H1 (cell line): ENCODE measurements at regions not wholly inside any gene's neighbourhood (a gene's known extent, or its start where the extent isn't known, plus 50 kb on each side); places are given as distances from the start of the nearest gene placed in this dataset.

ENCODE experiments used
- CTCF ChIA-PET: fragments of 300-600 bp; sonication (Branson Sonifier 250); formaldehyde crosslinking; loops from one replicate; lab custom pipeline; 2021; ENCODE audit not compliant: partially characterized antibody; lab: Charles Lee
- POLR2A ChIA-PET: fragments of 300-600 bp; sonication (Branson Sonifier 250); formaldehyde crosslinking; loops from one replicate; lab custom pipeline; 2021; ENCODE audit warnings: inconsistent platforms; ENCODE audit not compliant: partially characterized antibody; lab: Charles Lee
- DNase-seq, 2 experiments: peaks; one replicate each; pipeline versions ENCODE4 v3.0.0 to v3.0.0-alpha.2; 2010 to 2022; ENCODE audit warnings: low spot score in 2 of 2, low read depth in 1 of 2, mixed read lengths in 1 of 2
- FAIRE-seq: peaks from 2 replicates; lab custom pipeline; 2011; peaks lifted over from hg19 to GRCh38; lab: Jason Lieb, UNC
- H2AFZ ChIP-seq: 2 replicates; pipeline ENCODE4 v1.8.1; 2012; ENCODE audit warnings: low read length, inconsistent platforms
- H2AK5ac ChIP-seq: 2 replicates; pipeline ENCODE4 v1.6.1; 2013; ENCODE audit warnings: low read depth, low read length
- H2BK120ac ChIP-seq: replicated peaks from 2 replicates; pipeline ENCODE3; 2013; ENCODE audit warnings: low read depth, low read length, inconsistent platforms
- H2BK12ac ChIP-seq: 2 replicates; pipeline ENCODE4 v1.6.1; 2013; ENCODE audit warnings: low read depth, low read length
- H2BK15ac ChIP-seq: 2 replicates; pipeline ENCODE4 v1.6.1; 2013; ENCODE audit warnings: low read length
- H2BK20ac ChIP-seq: 2 replicates; pipeline ENCODE4 v1.6.1; 2013; ENCODE audit warnings: low read length
- H2BK5ac ChIP-seq: 2 replicates; pipeline ENCODE4 v1.6.1; 2013; ENCODE audit warnings: low read depth, low read length
- H3K14ac ChIP-seq: 2 replicates; pipeline ENCODE4 v1.6.1; 2013; ENCODE audit warnings: inconsistent platforms; ENCODE audit not compliant: insufficient read length
- H3K18ac ChIP-seq: 2 replicates; pipeline ENCODE4 v1.6.1; 2013; ENCODE audit warnings: low read length; ENCODE audit errors: extremely low read depth
- H3K23ac ChIP-seq: 2 replicates; pipeline ENCODE4 v1.6.1; 2013; ENCODE audit warnings: inconsistent platforms; ENCODE audit not compliant: insufficient read length
- H3K23me2 ChIP-seq: 2 replicates; pipeline ENCODE4 v1.6.1; 2013; ENCODE audit warnings: low read depth, low read length
- H3K27ac ChIP-seq: 2 replicates; pipeline ENCODE4 v1.6.1; 2011; ENCODE audit warnings: low read depth, low read length, inconsistent platforms
- H3K27me3 ChIP-seq, 4 experiments: replicated peaks in 1 of 4; 1 replicate in 1 of 4; 2 replicates in 3 of 4; pipeline versions ENCODE4 v1.6.1 to v1.8.1; 2011 to 2013; ENCODE audit warnings: low read length in 3 of 4, mild to moderate bottlenecking in 3 of 4, inconsistent platforms in 2 of 4, mixed read lengths in 2 of 4, moderate library complexity in 1 of 4; ENCODE audit not compliant: control insufficient read depth in 3 of 4, insufficient read depth in 3 of 4; ENCODE audit errors: extremely low read depth in 1 of 4
- H3K36me3 ChIP-seq, 4 experiments: 2 replicates each; pipeline versions ENCODE4 v1.6.1 to v1.8.1; 2011 to 2013; ENCODE audit warnings: mild to moderate bottlenecking in 4 of 4, low read length in 3 of 4, moderate library complexity in 2 of 4, control low read depth in 1 of 4, inconsistent platforms in 1 of 4; ENCODE audit not compliant: insufficient read depth in 4 of 4, control insufficient read depth in 2 of 4
- H3K4ac ChIP-seq: replicated peaks from 2 replicates; pipeline ENCODE3; 2013; ENCODE audit warnings: low read length, low read depth, mixed read lengths, inconsistent platforms; ENCODE audit not compliant: insufficient read length
- H3K4me1 ChIP-seq, 4 experiments: replicated peaks in 1 of 4; 1 replicate in 1 of 4; 2 replicates in 3 of 4; pipeline versions ENCODE4 v1.6.1 to v1.8.1; 2011 to 2013; ENCODE audit warnings: low read length in 3 of 4, inconsistent platforms in 2 of 4, mixed read lengths in 1 of 4; ENCODE audit not compliant: insufficient read depth in 4 of 4, control insufficient read depth in 3 of 4
- H3K4me2 ChIP-seq, 2 experiments: 2 replicates each; pipeline versions ENCODE4 v1.6.1 to v1.8.1; 2011 to 2013; ENCODE audit warnings: low read depth in 2 of 2, low read length in 2 of 2, control low read depth in 1 of 2, inconsistent platforms in 1 of 2, mild to moderate bottlenecking in 1 of 2; ENCODE audit not compliant: insufficient read depth in 1 of 2
- H3K4me3 ChIP-seq, 4 experiments: fragments of 200-600, 300-600 bp in 1 of 4; sonication (generic), shearing (Covaris generic), sonication (Bioruptor Twin) in 1 of 4; 2 replicates each; pipeline versions ENCODE4 v1.5.1 to v1.8.1; 2011 to 2016; ENCODE audit warnings: low read length in 4 of 4, low read depth in 3 of 4, control low read depth in 2 of 4, inconsistent platforms in 2 of 4, mild to moderate bottlenecking in 2 of 4, mixed read lengths in 1 of 4, moderate library complexity in 1 of 4; ENCODE audit not compliant: insufficient read depth in 2 of 4; ENCODE audit errors: extremely low read depth in 1 of 4
- H3K56ac ChIP-seq: replicated peaks from 2 replicates; pipeline ENCODE3; 2013; ENCODE audit warnings: low read depth, mild to moderate bottlenecking, mixed read lengths, low read length, inconsistent platforms; ENCODE audit not compliant: insufficient read length
- H3K79me1 ChIP-seq: 2 replicates; pipeline ENCODE4 v1.6.1; 2013; ENCODE audit warnings: low read depth, low read length, control low read depth
- H3K79me2 ChIP-seq, 2 experiments: 2 replicates each; pipeline versions ENCODE4 v1.6.1 to v1.8.1; 2012 to 2013; ENCODE audit warnings: low read length in 2 of 2, mild to moderate bottlenecking in 2 of 2, inconsistent platforms in 1 of 2; ENCODE audit not compliant: insufficient read depth in 2 of 2, control insufficient read depth in 1 of 2
- H3K9ac ChIP-seq, 4 experiments: replicated peaks in 1 of 4; 1 replicate in 1 of 4; 2 replicates in 3 of 4; pipeline versions ENCODE4 v1.6.1 to v1.8.1; 2011 to 2013; ENCODE audit warnings: low read depth in 3 of 4, low read length in 3 of 4, control low read depth in 2 of 4, mild to moderate bottlenecking in 2 of 4, moderate library complexity in 2 of 4, inconsistent platforms in 1 of 4; ENCODE audit errors: extremely low read depth in 1 of 4
- H3K9me3 ChIP-seq, 2 experiments: 2 replicates each; pipeline versions ENCODE4 v1.6.1 to v1.8.1; 2012 to 2013; ENCODE audit warnings: mild to moderate bottlenecking in 2 of 2, moderate library complexity in 2 of 2, control low read depth in 1 of 2, inconsistent platforms in 1 of 2, low read depth in 1 of 2, low read length in 1 of 2, mixed read lengths in 1 of 2; ENCODE audit not compliant: insufficient read depth in 2 of 2
- H4K20me1 ChIP-seq, 2 experiments: replicated peaks in 1 of 2; 2 replicates each; pipeline versions ENCODE3 to v1.8.1; 2011 to 2013; ENCODE audit warnings: inconsistent platforms in 2 of 2, low read length in 2 of 2, mild to moderate bottlenecking in 1 of 2; ENCODE audit not compliant: insufficient read depth in 2 of 2, control insufficient read depth in 1 of 2
- H4K5ac ChIP-seq: 2 replicates; pipeline ENCODE4 v1.6.1; 2013; ENCODE audit warnings: low read length, low read depth, mixed read lengths, inconsistent platforms; ENCODE audit not compliant: insufficient read length
- H4K8ac ChIP-seq: 2 replicates; pipeline ENCODE4 v1.8.0; 2013; ENCODE audit warnings: mild to moderate bottlenecking, moderate library complexity, low read length, inconsistent platforms; ENCODE audit not compliant: insufficient read depth; ENCODE audit errors: extremely low read depth
- H4K91ac ChIP-seq: replicated peaks from 2 replicates; pipeline ENCODE3; 2013; ENCODE audit warnings: low read length, mixed read lengths, inconsistent platforms; ENCODE audit not compliant: insufficient read length
- SP1 ChIP-seq: IDR thresholded peaks from 2 replicates; pipeline ENCODE4 v1.6.1; 2011; ENCODE audit warnings: low read depth, low read length
- WGBS, 2 experiments: shearing (Covaris generic) in 1 of 2; methylation state at CpG; one replicate each; pipeline versions ENCODE4 v1.1.6 to v1.1.7; 2013 to 2015; ENCODE audit warnings: low lambda C conversion rate in 2 of 2, mixed read lengths in 2 of 2, inconsistent platforms in 1 of 2, low coverage in 1 of 2, missing lambda C conversion rate in 1 of 2; ENCODE audit not compliant: insufficient replicate concordance in 2 of 2, insufficient coverage in 1 of 2, insufficient read length in 1 of 2; ENCODE audit errors: extremely low coverage in 1 of 2, missing lambda C conversion rate in 1 of 2; 5-methylcytosine and 5-hydroxymethylcytosine counted together

DNA sequence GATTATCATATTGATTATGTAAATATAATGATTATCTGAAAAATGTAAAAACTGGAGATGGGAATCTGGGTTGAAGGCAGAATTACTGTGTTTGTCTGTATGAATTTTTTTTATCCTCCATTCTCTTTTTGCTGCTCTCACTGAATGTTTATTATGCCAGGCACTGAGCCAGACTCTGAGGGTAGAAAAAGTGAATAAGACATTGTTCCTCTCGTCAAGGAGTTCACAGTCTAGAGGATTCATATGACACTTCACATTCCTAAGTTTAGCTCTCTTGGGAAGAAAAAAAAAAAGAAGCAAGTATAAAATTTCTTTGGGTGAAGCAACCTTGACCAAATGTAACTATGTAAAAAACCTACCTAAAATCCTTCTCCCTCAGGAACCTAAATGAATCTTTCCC is 120.9 kb upstream of the LMO3 start:
- Histone ChIP-seq H4K20me1 (no peaks in the 10 kb centered on the region), H3K23ac (no peak overlapping the region), H3K4me2 (no peak overlapping the region), H3K23me2 (no peaks in the 10 kb centered on the region), H3K79me2 (no peaks in the 10 kb centered on the region), H3K27me3 (no peaks in the 10 kb centered on the region), H3K56ac (no peak overlapping the region), H2AFZ (no peak overlapping the region), H2BK120ac (no peak overlapping the region), H3K79me1 (no peaks in the 10 kb centered on the region), H3K9ac (no peak overlapping the region), H2AK5ac (no peak overlapping the region), H3K18ac (no peak overlapping the region), H3K4me1 (no peaks in the 10 kb centered on the region), H2BK20ac (no peak overlapping the region), H2BK15ac (no peak overlapping the region), H2BK12ac (no peak overlapping the region), H3K4me3 (no peak overlapping the region), H4K8ac (no peak overlapping the region), H4K5ac (no peak overlapping the region), H4K91ac (no peak overlapping the region), H3K9me3 (no peaks in the 10 kb centered on the region), H2BK5ac (no peak overlapping the region), H3K27ac (no peak overlapping the region), H3K4ac (no peak overlapping the region), H3K14ac (no peak overlapping the region), H3K36me3 (no peaks in the 10 kb centered on the region)
- POLR2A ChIA-PET: no interaction called here
- CTCF ChIA-PET: interaction anchor here (0.7 kb wide), 1 partner anchor 235 kb away, joined by 3 read pairs; no protein-coding TSS in a partner anchor
- 100% methylated on average over 1 of the region's 1 CpG; no CpG with 5 or more reads in 1 of the 2 experiments for WGBS, 2 experiments
- no peak for DNase-seq
- FAIRE-seq: no peak
- no peak for TF ChIP-seq SP1
